Uterus (tissue), 2 donors: ENCODE measurements at regions not wholly inside any gene's neighbourhood (a gene's known extent, or its start where the extent isn't known, plus 50 kb on each side); places are given as distances from the start of the nearest gene placed in this dataset.

ENCODE experiments used
- POLR2A ChIP-seq, 2 donors: fragments of 450-650 bp; IDR thresholded peaks; one replicate each; pipeline ENCODE4 v1.6.1; 2016; ENCODE audit warnings: antibody characterized with exemption in 2 of 2, mild to moderate bottlenecking in 1 of 2, moderate library complexity in 1 of 2
- TF ChIP-seq, protein P1 (sequence below), 4 experiments: fragments of 200-600 bp in 2 of 4; fragments of 450-650 bp in 2 of 4; sonication (generic) in 2 of 4; IDR thresholded peaks; one replicate each; pipeline ENCODE4 v1.5.1; 2016 to 2019; ENCODE audit warnings: antibody characterized with exemption in 4 of 4, mild to moderate bottlenecking in 2 of 4, moderate library complexity in 1 of 4

DNA sequence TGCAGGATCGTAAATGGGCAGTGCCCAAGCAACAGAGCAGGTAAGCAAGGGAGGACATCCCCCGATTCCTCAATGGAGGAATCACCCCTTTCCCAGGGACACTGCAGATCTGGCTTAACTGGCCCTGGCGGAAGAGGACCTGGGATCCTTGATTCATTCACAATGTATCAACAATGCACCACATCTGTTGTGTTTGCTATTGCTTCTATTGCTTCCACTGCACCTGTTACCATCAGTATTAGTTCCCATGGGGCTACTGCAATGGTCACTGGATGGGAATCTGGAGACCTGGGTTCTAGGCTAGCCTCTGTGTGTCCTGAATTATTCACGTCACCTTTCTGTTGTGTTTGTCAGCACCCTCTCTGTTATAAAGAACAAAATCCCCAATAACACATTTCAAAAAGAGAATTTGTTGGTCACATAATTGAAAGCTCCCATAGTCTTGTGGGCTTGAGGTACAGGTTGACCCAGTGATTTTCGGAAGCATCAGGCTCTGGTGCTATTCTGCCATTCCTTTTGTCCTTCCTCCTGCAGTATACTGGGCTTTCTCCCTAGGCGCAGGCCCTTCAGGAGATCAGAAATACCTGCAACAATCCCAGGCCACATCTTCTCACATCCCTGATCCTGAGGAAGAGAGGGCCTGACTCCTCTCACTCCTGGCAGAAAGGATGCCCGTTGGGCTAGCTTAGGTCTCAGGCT lies 193.5 kb upstream of the GLI2 start:
- TF ChIP-seq, protein P1, sequence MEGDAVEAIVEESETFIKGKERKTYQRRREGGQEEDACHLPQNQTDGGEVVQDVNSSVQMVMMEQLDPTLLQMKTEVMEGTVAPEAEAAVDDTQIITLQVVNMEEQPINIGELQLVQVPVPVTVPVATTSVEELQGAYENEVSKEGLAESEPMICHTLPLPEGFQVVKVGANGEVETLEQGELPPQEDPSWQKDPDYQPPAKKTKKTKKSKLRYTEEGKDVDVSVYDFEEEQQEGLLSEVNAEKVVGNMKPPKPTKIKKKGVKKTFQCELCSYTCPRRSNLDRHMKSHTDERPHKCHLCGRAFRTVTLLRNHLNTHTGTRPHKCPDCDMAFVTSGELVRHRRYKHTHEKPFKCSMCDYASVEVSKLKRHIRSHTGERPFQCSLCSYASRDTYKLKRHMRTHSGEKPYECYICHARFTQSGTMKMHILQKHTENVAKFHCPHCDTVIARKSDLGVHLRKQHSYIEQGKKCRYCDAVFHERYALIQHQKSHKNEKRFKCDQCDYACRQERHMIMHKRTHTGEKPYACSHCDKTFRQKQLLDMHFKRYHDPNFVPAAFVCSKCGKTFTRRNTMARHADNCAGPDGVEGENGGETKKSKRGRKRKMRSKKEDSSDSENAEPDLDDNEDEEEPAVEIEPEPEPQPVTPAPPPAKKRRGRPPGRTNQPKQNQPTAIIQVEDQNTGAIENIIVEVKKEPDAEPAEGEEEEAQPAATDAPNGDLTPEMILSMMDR (IDR thresholded peaks at IDR 0.05), result no peak
- no peak for TF ChIP-seq POLR2A (IDR thresholded peaks at IDR 0.05)
